ENCODE measurements at regions not wholly inside any gene's neighbourhood (a gene's known extent, or its start where the extent isn't known, plus 50 kb on each side); places are given as distances from the start of the nearest gene placed in this dataset.

GRCh38 chr13:46962281-46962941, 65.6 kb upstream of the HTR2A start:
- DNase-seq: no peak

DNA sequence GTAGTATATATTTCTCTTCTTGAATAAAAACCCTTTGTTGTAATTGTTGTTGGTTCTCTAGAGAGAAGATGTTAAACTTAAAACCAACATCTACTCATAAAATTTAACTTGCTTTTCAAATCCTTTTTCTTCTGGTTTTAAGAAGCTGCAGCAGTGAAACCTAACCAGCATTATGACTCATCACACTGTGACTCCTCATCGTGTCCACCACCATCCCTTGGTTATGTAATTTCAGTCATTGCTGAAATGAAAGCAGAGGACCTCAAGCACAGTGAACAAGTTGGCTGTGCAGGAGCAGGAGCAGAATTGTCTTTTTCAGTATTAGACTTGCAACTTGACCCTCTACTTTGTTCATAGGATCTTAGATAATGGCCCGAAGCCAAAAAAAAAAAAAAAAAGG, 64.9 kb upstream of the HTR2A start:
- no peak for DNase-seq

DNA sequence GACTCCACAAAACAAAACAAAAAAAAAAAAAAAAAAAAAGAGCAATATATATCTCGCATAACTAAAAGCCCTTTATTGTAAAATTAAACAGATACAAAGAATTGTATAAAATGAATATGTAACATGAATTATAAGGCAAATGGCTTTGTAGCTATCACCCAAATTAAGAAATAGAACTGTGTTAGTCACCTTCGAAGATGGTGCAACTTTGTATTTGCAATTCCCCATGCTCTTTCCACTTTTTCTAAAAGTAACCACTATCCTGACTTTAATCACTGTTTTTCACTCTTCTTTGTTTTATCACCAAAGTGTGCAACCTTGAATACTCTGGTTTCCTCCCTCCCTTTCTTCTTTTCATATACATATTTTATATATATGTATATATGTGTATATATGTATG, 57.1 kb upstream of the HTR2A start:
- no peak for DNase-seq

GRCh38 chr13:46953331-46953730, 56.5 kb upstream of the HTR2A start:
- DNase-seq: no peak

GRCh38 chr13:46951516-46951915, 54.7 kb upstream of the HTR2A start:
- DNase-seq: no peak

GRCh38 chr13:46949211-46949610, 52.4 kb upstream of the HTR2A start:
- no peak for DNase-seq

DNA sequence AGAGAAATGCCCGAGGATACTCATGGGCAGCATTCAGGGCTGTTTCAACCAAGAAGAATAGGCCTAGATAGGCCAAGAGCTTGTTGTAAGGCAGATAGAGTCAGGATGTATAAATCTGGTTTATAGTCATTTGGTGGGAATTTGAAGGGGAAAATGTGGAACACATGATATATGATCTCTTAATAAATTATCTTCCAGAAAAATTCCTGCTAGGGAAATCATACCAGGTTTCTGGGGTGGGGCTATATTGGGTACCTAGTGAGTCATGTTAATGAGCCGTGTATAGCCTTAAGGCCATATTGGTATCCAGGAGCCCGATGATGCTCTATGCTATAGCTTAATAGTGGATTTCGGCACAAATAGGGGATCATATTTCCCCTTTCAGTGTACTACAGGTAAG, 51.5 kb upstream of the HTR2A start:
- DNase-seq: no peak

GRCh38 chr13:46947425-46948191, 50.8 kb upstream of the HTR2A start:
- no peak for DNase-seq
